WTC11 (cell line): ENCODE measurements at regions not wholly inside any gene's neighbourhood (a gene's known extent, or its start where the extent isn't known, plus 50 kb on each side); places are given as distances from the start of the nearest gene placed in this dataset.

Experiments used
- CREM ChIP-seq: sonication (generic); formaldehyde crosslinking; IDR thresholded peaks from 2 replicates; pipeline ENCODE4 v1.8.1; 2022; ENCODE audit warnings: mild to moderate bottlenecking, missing genetic modification reagents, moderate library complexity
- ZNF219 ChIP-seq: sonication (generic); formaldehyde crosslinking; IDR thresholded peaks from 2 replicates; pipeline ENCODE4 v1.8.0; 2023; ENCODE audit warnings: missing genetic modification reagents, mild to moderate bottlenecking, borderline replicate concordance
- ZSCAN18 ChIP-seq: fragments of 250-450 bp; sonication (Bioruptor Pico); IDR thresholded peaks from 2 replicates; pipeline ENCODE4 v2.1.2; 2022; ENCODE audit warnings: mild to moderate bottlenecking, moderate library complexity
- TF ChIP-seq, protein P1 (sequence below): fragments of 200-600 bp; IDR thresholded peaks from 2 replicates; pipeline ENCODE4 v1.8.0; 2022; ENCODE audit warnings: antibody characterized with exemption
- TF ChIP-seq, protein P2 (sequence below): sonication (generic); formaldehyde crosslinking; IDR thresholded peaks from 2 replicates; pipeline ENCODE4 v1.8.0; 2022; ENCODE audit warnings: mild to moderate bottlenecking, missing genetic modification reagents

GRCh38 chr10:125213541-125214282, 53.3 kb upstream of the CTBP2 start:
- TF ChIP-seq, protein P1, sequence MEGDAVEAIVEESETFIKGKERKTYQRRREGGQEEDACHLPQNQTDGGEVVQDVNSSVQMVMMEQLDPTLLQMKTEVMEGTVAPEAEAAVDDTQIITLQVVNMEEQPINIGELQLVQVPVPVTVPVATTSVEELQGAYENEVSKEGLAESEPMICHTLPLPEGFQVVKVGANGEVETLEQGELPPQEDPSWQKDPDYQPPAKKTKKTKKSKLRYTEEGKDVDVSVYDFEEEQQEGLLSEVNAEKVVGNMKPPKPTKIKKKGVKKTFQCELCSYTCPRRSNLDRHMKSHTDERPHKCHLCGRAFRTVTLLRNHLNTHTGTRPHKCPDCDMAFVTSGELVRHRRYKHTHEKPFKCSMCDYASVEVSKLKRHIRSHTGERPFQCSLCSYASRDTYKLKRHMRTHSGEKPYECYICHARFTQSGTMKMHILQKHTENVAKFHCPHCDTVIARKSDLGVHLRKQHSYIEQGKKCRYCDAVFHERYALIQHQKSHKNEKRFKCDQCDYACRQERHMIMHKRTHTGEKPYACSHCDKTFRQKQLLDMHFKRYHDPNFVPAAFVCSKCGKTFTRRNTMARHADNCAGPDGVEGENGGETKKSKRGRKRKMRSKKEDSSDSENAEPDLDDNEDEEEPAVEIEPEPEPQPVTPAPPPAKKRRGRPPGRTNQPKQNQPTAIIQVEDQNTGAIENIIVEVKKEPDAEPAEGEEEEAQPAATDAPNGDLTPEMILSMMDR: no peak
- TF ChIP-seq ZNF219 (CRISPR knock-in tag) (no peak), CREM (CRISPR knock-in tag) (no peak), ZSCAN18 (no peak)
- TF ChIP-seq, protein P2, sequence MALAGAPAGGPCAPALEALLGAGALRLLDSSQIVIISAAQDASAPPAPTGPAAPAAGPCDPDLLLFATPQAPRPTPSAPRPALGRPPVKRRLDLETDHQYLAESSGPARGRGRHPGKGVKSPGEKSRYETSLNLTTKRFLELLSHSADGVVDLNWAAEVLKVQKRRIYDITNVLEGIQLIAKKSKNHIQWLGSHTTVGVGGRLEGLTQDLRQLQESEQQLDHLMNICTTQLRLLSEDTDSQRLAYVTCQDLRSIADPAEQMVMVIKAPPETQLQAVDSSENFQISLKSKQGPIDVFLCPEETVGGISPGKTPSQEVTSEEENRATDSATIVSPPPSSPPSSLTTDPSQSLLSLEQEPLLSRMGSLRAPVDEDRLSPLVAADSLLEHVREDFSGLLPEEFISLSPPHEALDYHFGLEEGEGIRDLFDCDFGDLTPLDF: no peak
